Endodermal cell (in vitro differentiated cells): ENCODE measurements at regions not wholly inside any gene's neighbourhood (a gene's known extent, or its start where the extent isn't known, plus 50 kb on each side); places are given as distances from the start of the nearest gene placed in this dataset.
A peak's percentile ranks its signal among the peaks of the same experiment; 100 is the strongest.

Experiments
- DNase-seq: peaks from one replicate; pipeline ENCODE4 v3.0.0-alpha.2; 2017
- H3K27ac ChIP-seq: 2 replicates; pipeline ENCODE4 v1.5.1; 2013; ENCODE audit warnings: mild to moderate bottlenecking, low read depth, low read length, moderate library complexity
- H3K27me3 ChIP-seq: 2 replicates; pipeline ENCODE4 v1.6.1; 2013; ENCODE audit warnings: mild to moderate bottlenecking, low read length, moderate library complexity; ENCODE audit not compliant: insufficient read depth, control insufficient read depth, poor library complexity, severe bottlenecking
- H3K36me3 ChIP-seq: 2 replicates; pipeline ENCODE4 v1.7.0; 2013; ENCODE audit warnings: mild to moderate bottlenecking, low read length, moderate library complexity; ENCODE audit not compliant: control insufficient read depth, insufficient read depth
- H3K4me1 ChIP-seq: one replicate; pipeline ENCODE4 v1.7.0; 2013; ENCODE audit warnings: low read length; ENCODE audit not compliant: control insufficient read depth, insufficient read depth
- H3K4me3 ChIP-seq: 2 replicates; pipeline ENCODE4 v1.5.1; 2013; ENCODE audit warnings: mild to moderate bottlenecking, low read length, moderate library complexity
- H3K9ac ChIP-seq: 2 replicates; pipeline ENCODE4 v1.6.1; 2013; ENCODE audit warnings: mild to moderate bottlenecking, low read length, moderate library complexity; ENCODE audit not compliant: poor library complexity, severe bottlenecking; ENCODE audit errors: extremely low read depth
- H3K9me3 ChIP-seq: 2 replicates; pipeline ENCODE4 v1.6.1; 2013; ENCODE audit warnings: mild to moderate bottlenecking, low read length, moderate library complexity; ENCODE audit not compliant: control insufficient read depth
- H3K27ac Mint-ChIP-seq: 2 replicates; pipeline ENCODE4 v1.8.0; 2020; ENCODE audit warnings: mixed read lengths
- H3K27me3 Mint-ChIP-seq: 2 replicates; pipeline ENCODE4 v1.8.0; 2021; ENCODE audit warnings: mild to moderate bottlenecking, mixed read lengths; ENCODE audit not compliant: insufficient read depth
- H3K36me3 Mint-ChIP-seq: 2 replicates; pipeline ENCODE4 v1.8.0; 2020; ENCODE audit warnings: low read depth, mixed read lengths
- H3K4me1 Mint-ChIP-seq: 2 replicates; pipeline ENCODE4 v1.8.0; 2020; ENCODE audit warnings: mixed read lengths
- H3K4me3 Mint-ChIP-seq: 2 replicates; pipeline ENCODE4 v1.8.0; 2020; ENCODE audit warnings: mild to moderate bottlenecking, moderate library complexity, mixed read lengths
- H3K9me3 Mint-ChIP-seq: 2 replicates; pipeline ENCODE4 v1.8.0; 2020; ENCODE audit warnings: mild to moderate bottlenecking, mixed read lengths
- CTCF ChIP-seq: fragments of 200-600 bp; sonication (generic); conservative IDR thresholded peaks from 2 replicates; pipeline ENCODE4 v1.5.0; 2021; ENCODE audit warnings: antibody characterized with exemption, mild to moderate bottlenecking
- WGBS, 2 experiments: methylation state at CpG; one replicate each; pipeline versions ENCODE4 v1.1.5 to v1.1.7; 2013; ENCODE audit warnings: missing lambda C conversion rate in 2 of 2, mixed read lengths in 1 of 2; ENCODE audit not compliant: insufficient coverage in 1 of 2, insufficient read length in 1 of 2; 5-methylcytosine and 5-hydroxymethylcytosine counted together

- no peak for TF ChIP-seq CTCF
- Histone ChIP-seq H3K27me3 (no peaks in the 10 kb centered on the region), H3K9ac (no peak overlapping the region), H3K4me3 (no peak overlapping the region), H3K9me3 (peaks cover 17% of the 10 kb centered on the region), H3K36me3 (no peaks in the 10 kb centered on the region), H3K4me1 (no peaks in the 10 kb centered on the region), H3K27ac (no peak overlapping the region)
- H3K27ac Mint-ChIP-seq: no peak overlapping the region
- 93 to 94% methylated on average over 3 to 13 of the region's 13 CpGs for WGBS, 2 experiments
- no peak for DNase-seq
- no peak overlapping the region for H3K4me3 Mint-ChIP-seq
- peaks cover 8% of the 10 kb centered on the region for H3K27me3 Mint-ChIP-seq
- peaks cover 13% of the 10 kb centered on the region for H3K4me1 Mint-ChIP-seq
- H3K36me3 Mint-ChIP-seq: peaks cover 5% of the 10 kb centered on the region
- H3K9me3 Mint-ChIP-seq: peaks cover 21% of the 10 kb centered on the region
Observed at GRCh38 chr11:115054570-115055538, 376.5 kb downstream of the NXPE2 start.

GRCh38 chr11:115056514-115056913 is 378.2 kb downstream of the NXPE2 start:
- H3K27ac Mint-ChIP-seq: no peak overlapping the region
- TF ChIP-seq CTCF: no peak
- H3K36me3 ChIP-seq: no peaks in the 10 kb centered on the region
- no peak for DNase-seq
- peaks cover 17% of the 10 kb centered on the region for H3K9me3 ChIP-seq
- H3K9ac ChIP-seq: no peak overlapping the region
- H3K27ac ChIP-seq: no peak overlapping the region
- peaks cover 21% of the 10 kb centered on the region for H3K9me3 Mint-ChIP-seq
- H3K4me1 Mint-ChIP-seq: peaks cover 7% of the 10 kb centered on the region
- no peak overlapping the region for H3K4me3 Mint-ChIP-seq
- peaks cover 4% of the 10 kb centered on the region for H3K27me3 Mint-ChIP-seq
- no peaks in the 10 kb centered on the region for H3K27me3 ChIP-seq
- peaks cover 5% of the 10 kb centered on the region for H3K36me3 Mint-ChIP-seq
- no peaks in the 10 kb centered on the region for H3K4me1 ChIP-seq
- H3K4me3 ChIP-seq: peak overlapping the region; percentile 66

- TF ChIP-seq CTCF: no peak
- Histone ChIP-seq H3K9ac (no peak overlapping the region), H3K9me3 (peaks cover 17% of the 10 kb centered on the region), H3K4me1 (no peaks in the 10 kb centered on the region), H3K27ac (no peak overlapping the region), H3K27me3 (no peaks in the 10 kb centered on the region), H3K36me3 (no peaks in the 10 kb centered on the region), H3K4me3 (no peak overlapping the region)
- Mint-ChIP-seq H3K4me3 (no peak overlapping the region), H3K4me1 (peaks cover 4% of the 10 kb centered on the region), H3K9me3 (peaks cover 18% of the 10 kb centered on the region), H3K36me3 (peaks cover 5% of the 10 kb centered on the region), H3K27me3 (peaks cover 2% of the 10 kb centered on the region), H3K27ac (peak overlapping the region; percentile 55)
- WGBS, 2 experiments: 77 to 81% methylated on average over 3 to 4 of the region's 4 CpGs
- DNase-seq: no peak
Observed at GRCh38 chr11:115060840-115061239, 382.5 kb downstream of the NXPE2 start.
